ENCODE measurements at regions not wholly inside any gene's neighbourhood (a gene's known extent, or its start where the extent isn't known, plus 50 kb on each side); places are given as distances from the start of the nearest gene placed in this dataset.

- no peak for DNase-seq (ENCODE audit: low read depth, low spot score)
- H3K9me3 ChIP-seq (ENCODE audit: low read depth, low read length): no peaks in the 10 kb centered on the region
- H3K27ac ChIP-seq: no peak overlapping the region
- H3K36me3 ChIP-seq (ENCODE audit: insufficient read depth, low read length): no peaks in the 10 kb centered on the region
- H3K9ac ChIP-seq (ENCODE audit: insufficient read length): no peak overlapping the region
- TF ChIP-seq FOXP2 (optimal IDR thresholded peaks at IDR 0.05; ENCODE audit: control extremely low read depth, extremely low read length, insufficient read depth) (no peak), POLR2AphosphoS5 (IDR thresholded peaks at IDR 0.05; ENCODE audit: borderline replicate concordance, low read depth, low read length) (no peak), EZH2 (IDR thresholded peaks at IDR 0.05) (no peak)
- H3K4me3 ChIP-seq: no peak overlapping the region
Observed at GRCh38 chrX:99445336-99445735, 964.7 kb downstream of the PCDH19 start.

- no peak for TF ChIP-seq POLR2AphosphoS5 (IDR thresholded peaks at IDR 0.05; ENCODE audit: borderline replicate concordance, low read depth, low read length)
- TF ChIP-seq FOXP2 (optimal IDR thresholded peaks at IDR 0.05; ENCODE audit: control extremely low read depth, extremely low read length, insufficient read depth): no peak
- no peak for TF ChIP-seq EZH2 (IDR thresholded peaks at IDR 0.05)
- H3K4me3 ChIP-seq: no peak overlapping the region
- H3K36me3 ChIP-seq (ENCODE audit: insufficient read depth, low read length): no peaks in the 10 kb centered on the region
- no peak overlapping the region for H3K9ac ChIP-seq (ENCODE audit: insufficient read length)
- no peak overlapping the region for H3K27ac ChIP-seq
- H3K9me3 ChIP-seq (ENCODE audit: low read depth, low read length): no peaks in the 10 kb centered on the region
- DNase-seq (ENCODE audit: low read depth, low spot score): no peak
Observed at GRCh38 chrX:99421796-99422195, 988.3 kb downstream of the PCDH19 start.

GRCh38 chrX:99415470-99415869 is 994.6 kb downstream of the PCDH19 start:
- no peak overlapping the region for H3K4me3 ChIP-seq
- no peaks in the 10 kb centered on the region for H3K36me3 ChIP-seq (ENCODE audit: insufficient read depth, low read length)
- no peaks in the 10 kb centered on the region for H3K9me3 ChIP-seq (ENCODE audit: low read depth, low read length)
- H3K27ac ChIP-seq: no peak overlapping the region
- no peak overlapping the region for H3K9ac ChIP-seq (ENCODE audit: insufficient read length)
- TF ChIP-seq FOXP2 (optimal IDR thresholded peaks at IDR 0.05; ENCODE audit: control extremely low read depth, extremely low read length, insufficient read depth) (no peak), EZH2 (IDR thresholded peaks at IDR 0.05) (no peak), POLR2AphosphoS5 (IDR thresholded peaks at IDR 0.05; ENCODE audit: borderline replicate concordance, low read depth, low read length) (no peak)
- no peak for DNase-seq (ENCODE audit: low read depth, low spot score)

DNA sequence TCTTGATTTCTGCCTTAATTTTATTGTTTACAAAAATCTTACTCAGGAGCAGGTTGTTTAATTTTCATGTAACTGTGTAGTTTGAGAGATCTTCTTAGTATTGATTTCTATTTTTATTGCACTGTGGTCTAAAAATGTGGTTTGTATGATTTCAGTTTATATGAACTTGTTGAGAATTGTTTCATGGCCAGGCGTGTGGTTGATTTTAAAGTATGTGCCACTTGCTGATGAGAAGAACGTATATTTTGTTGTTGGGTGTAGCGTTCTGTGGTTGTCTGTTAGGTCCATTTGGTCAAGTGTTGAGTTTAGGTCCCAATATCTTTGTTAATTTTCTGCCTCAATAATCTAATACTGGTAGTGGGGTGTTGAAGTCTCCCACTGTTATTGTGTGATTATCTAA is 996.8 kb downstream of the PCDH19 start:
- TF ChIP-seq POLR2AphosphoS5 (IDR thresholded peaks at IDR 0.05; ENCODE audit: borderline replicate concordance, low read depth, low read length): no peak
- no peak for TF ChIP-seq FOXP2 (optimal IDR thresholded peaks at IDR 0.05; ENCODE audit: control extremely low read depth, extremely low read length, insufficient read depth)
- no peak for TF ChIP-seq EZH2 (IDR thresholded peaks at IDR 0.05)
- Histone ChIP-seq H3K9me3 (ENCODE audit: low read depth, low read length) (no peaks in the 10 kb centered on the region), H3K9ac (ENCODE audit: insufficient read length) (no peak overlapping the region), H3K36me3 (ENCODE audit: insufficient read depth, low read length) (no peaks in the 10 kb centered on the region), H3K4me3 (no peak overlapping the region), H3K27ac (no peak overlapping the region)
- DNase-seq (ENCODE audit: low read depth, low spot score): no peak

GRCh38 chrX:99398545-99398944 is 1011.5 kb downstream of the PCDH19 start:
- no peaks in the 10 kb centered on the region for H3K9me3 ChIP-seq (ENCODE audit: low read depth, low read length)
- no peak overlapping the region for H3K4me3 ChIP-seq
- H3K27ac ChIP-seq: no peak overlapping the region
- no peak for DNase-seq (ENCODE audit: low read depth, low spot score)
- no peaks in the 10 kb centered on the region for H3K36me3 ChIP-seq (ENCODE audit: insufficient read depth, low read length)
- H3K9ac ChIP-seq (ENCODE audit: insufficient read length): no peak overlapping the region
- TF ChIP-seq EZH2 (IDR thresholded peaks at IDR 0.05) (no peak), POLR2AphosphoS5 (IDR thresholded peaks at IDR 0.05; ENCODE audit: borderline replicate concordance, low read depth, low read length) (no peak)

DNA sequence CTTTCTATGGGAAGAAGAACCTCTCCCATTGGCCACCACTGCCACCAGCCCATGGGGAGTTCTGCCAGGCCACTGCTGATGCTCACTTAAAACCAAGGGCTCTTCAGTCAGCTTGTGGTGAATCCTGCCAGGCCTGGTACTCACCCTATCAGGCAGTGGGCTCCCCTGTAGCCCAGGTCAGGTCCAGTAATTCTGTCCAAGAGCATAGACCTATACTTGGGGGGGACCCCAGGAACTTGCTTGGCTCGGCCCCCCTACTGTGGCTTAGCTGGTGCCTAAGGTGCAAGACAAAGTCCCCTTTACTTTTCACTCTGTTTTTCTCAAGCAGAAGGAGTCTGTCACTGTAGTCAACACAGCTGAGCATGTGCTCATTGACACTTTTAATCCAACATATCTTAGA is 1012.2 kb downstream of the PCDH19 start:
- Histone ChIP-seq H3K4me3 (no peak overlapping the region), H3K9me3 (ENCODE audit: low read depth, low read length) (no peaks in the 10 kb centered on the region), H3K9ac (ENCODE audit: insufficient read length) (no peak overlapping the region), H3K27ac (no peak overlapping the region), H3K36me3 (ENCODE audit: insufficient read depth, low read length) (no peaks in the 10 kb centered on the region)
- DNase-seq (ENCODE audit: low read depth, low spot score): no peak
- TF ChIP-seq POLR2AphosphoS5 (IDR thresholded peaks at IDR 0.05; ENCODE audit: borderline replicate concordance, low read depth, low read length) (no peak), FOXP2 (optimal IDR thresholded peaks at IDR 0.05; ENCODE audit: control extremely low read depth, extremely low read length, insufficient read depth) (no peak), EZH2 (IDR thresholded peaks at IDR 0.05) (no peak)

- TF ChIP-seq POLR2AphosphoS5 (IDR thresholded peaks at IDR 0.05; ENCODE audit: borderline replicate concordance, low read depth, low read length): no peak
- TF ChIP-seq FOXP2 (optimal IDR thresholded peaks at IDR 0.05; ENCODE audit: control extremely low read depth, extremely low read length, insufficient read depth): no peak
- TF ChIP-seq EZH2 (IDR thresholded peaks at IDR 0.05): no peak
- Histone ChIP-seq H3K27ac (no peak overlapping the region), H3K4me3 (no peak overlapping the region), H3K36me3 (ENCODE audit: insufficient read depth, low read length) (no peaks in the 10 kb centered on the region), H3K9ac (ENCODE audit: insufficient read length) (no peak overlapping the region), H3K9me3 (ENCODE audit: low read depth, low read length) (no peaks in the 10 kb centered on the region)
- no peak for DNase-seq (ENCODE audit: low read depth, low spot score)
Observed at GRCh38 chrX:99394456-99394855, 1015.6 kb downstream of the PCDH19 start.

GRCh38 chrX:99384594-99385374 is 1025.3 kb downstream of the PCDH19 start:
- H3K27ac ChIP-seq: no peak overlapping the region
- no peak overlapping the region for H3K4me3 ChIP-seq
- H3K9me3 ChIP-seq (ENCODE audit: low read depth, low read length): no peaks in the 10 kb centered on the region
- TF ChIP-seq FOXP2 (optimal IDR thresholded peaks at IDR 0.05; ENCODE audit: control extremely low read depth, extremely low read length, insufficient read depth) (no peak), POLR2AphosphoS5 (IDR thresholded peaks at IDR 0.05; ENCODE audit: borderline replicate concordance, low read depth, low read length) (no peak), EZH2 (IDR thresholded peaks at IDR 0.05) (no peak)
- H3K36me3 ChIP-seq (ENCODE audit: insufficient read depth, low read length): no peaks in the 10 kb centered on the region
- no peak overlapping the region for H3K9ac ChIP-seq (ENCODE audit: insufficient read length)
- DNase-seq (ENCODE audit: low read depth, low spot score): no peak

GRCh38 chrX:99383786-99384185 is 1026.3 kb downstream of the PCDH19 start:
- Histone ChIP-seq H3K27ac (no peak overlapping the region), H3K9ac (ENCODE audit: insufficient read length) (no peak overlapping the region), H3K4me3 (no peak overlapping the region), H3K36me3 (ENCODE audit: insufficient read depth, low read length) (no peaks in the 10 kb centered on the region), H3K9me3 (ENCODE audit: low read depth, low read length) (no peaks in the 10 kb centered on the region)
- DNase-seq (ENCODE audit: low read depth, low spot score): no peak
- TF ChIP-seq FOXP2 (optimal IDR thresholded peaks at IDR 0.05; ENCODE audit: control extremely low read depth, extremely low read length, insufficient read depth) (no peak), EZH2 (IDR thresholded peaks at IDR 0.05) (no peak), POLR2AphosphoS5 (IDR thresholded peaks at IDR 0.05; ENCODE audit: borderline replicate concordance, low read depth, low read length) (no peak)
